NCI-H2081 treated with DMSO at 0.1 percent for 48 hours (cell line): ENCODE measurements at regions not wholly inside any gene's neighbourhood (a gene's known extent, or its start where the extent isn't known, plus 50 kb on each side); places are given as distances from the start of the nearest gene placed in this dataset.
"Not testable (repeated sequence)": the region's sequence is repeated elsewhere in the genome, so short reads cannot be mapped to it uniquely, and the experiment has no call there.

ENCODE experiments used
- DNase-seq: peaks from one replicate; lab custom pipeline; 2025; lab: John Stamatoyannopoulos, UW

DNA sequence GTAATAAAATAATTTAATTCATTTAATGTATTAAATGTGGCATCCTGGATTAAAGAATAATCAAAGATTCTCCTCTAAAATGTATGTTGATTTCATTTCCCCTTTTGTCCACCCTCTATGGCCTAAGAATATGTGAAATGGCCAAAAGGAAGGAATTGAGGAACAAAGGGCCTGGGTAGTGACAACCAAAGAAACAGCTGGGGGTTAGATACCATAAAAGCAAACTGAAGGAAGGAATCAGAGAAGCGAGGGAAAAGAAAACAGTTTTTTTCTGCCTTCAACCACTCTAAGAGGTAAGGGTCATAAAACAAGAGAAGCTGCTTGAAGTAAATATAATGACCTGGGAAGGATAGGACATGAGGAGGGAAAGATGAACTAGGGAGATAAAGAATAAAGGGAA, 139.3 kb downstream of the FAM76B start:
- DNase-seq, result no peak

DNA sequence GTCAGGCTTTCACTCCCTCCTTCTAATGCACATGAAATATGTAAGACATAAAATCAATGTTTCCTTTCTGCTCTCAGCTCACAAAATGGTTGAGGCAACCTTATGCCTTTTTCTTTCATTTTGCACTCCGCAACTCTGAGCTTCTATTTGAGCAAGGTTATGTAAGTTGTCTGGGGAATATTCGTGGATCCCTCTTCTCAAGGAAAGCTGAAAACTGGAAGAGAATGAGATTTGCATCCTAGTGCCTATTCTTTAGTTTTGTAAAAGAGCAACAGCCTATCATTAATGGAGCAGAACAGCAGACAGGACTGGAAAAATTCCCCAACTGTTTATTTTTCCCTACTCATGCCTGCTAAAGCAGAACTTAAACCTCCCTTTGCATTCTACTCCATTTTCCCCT, 141.7 kb downstream of the FAM76B start:
- DNase-seq, result no peak

DNA sequence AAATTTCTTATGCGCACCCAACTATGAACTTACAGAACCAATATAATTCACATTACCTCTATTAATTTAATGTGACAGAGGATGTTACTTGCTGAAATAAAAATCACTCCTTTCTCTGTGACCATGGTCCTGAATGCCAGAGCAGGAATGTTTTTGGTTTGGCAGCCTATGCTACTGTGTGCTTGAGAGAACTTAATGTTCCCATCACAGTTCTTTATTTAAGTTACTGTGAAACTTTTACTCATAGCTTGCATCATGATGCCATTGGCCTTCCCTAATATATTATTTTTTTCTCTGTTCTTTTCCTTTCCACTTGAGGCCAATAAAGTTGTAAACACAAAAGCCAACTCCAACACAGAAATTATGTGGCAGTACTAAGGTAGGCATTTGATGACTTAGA, 142.2 kb downstream of the FAM76B start:
- no peak for DNase-seq

DNA sequence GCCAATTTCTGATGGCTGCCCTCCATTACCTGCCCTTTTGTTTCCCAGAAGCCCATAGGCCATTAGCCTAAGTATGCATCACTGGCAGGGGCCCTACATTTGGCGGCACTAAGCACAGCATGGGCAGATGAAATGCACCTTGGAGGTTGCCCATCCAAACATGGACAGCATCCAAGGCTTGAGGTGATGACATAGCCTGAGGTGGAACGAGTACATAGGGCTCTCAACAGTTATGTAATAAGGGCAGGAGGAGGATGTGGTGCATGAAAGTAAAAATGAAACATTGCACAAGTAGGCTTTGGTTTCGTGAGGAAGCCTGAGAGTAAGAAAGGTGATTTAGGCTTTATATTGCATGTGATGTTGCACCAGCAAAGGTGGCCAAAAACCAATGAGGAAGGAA, 148.1 kb downstream of the FAM76B start:
- DNase-seq, result no peak

DNA sequence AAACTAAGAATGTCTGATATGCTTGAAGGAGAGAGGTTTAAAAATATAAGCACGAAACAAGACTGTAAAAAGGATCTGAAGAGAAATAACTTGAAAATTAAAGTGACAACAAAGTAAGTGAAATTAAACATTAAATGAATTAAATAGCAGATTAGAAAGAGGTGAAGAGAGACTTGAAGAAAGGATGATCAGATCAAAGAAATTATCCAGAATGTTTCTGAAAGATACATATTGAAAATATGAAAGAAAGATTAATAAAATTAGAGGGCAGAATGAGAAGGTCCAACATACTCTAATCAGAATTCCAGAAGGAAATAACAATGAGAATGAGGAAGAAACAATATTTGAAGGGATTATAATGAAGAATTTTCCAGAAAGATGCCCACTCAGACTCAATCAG, 151.1 kb downstream of the FAM76B start:
- no peak for DNase-seq

DNA sequence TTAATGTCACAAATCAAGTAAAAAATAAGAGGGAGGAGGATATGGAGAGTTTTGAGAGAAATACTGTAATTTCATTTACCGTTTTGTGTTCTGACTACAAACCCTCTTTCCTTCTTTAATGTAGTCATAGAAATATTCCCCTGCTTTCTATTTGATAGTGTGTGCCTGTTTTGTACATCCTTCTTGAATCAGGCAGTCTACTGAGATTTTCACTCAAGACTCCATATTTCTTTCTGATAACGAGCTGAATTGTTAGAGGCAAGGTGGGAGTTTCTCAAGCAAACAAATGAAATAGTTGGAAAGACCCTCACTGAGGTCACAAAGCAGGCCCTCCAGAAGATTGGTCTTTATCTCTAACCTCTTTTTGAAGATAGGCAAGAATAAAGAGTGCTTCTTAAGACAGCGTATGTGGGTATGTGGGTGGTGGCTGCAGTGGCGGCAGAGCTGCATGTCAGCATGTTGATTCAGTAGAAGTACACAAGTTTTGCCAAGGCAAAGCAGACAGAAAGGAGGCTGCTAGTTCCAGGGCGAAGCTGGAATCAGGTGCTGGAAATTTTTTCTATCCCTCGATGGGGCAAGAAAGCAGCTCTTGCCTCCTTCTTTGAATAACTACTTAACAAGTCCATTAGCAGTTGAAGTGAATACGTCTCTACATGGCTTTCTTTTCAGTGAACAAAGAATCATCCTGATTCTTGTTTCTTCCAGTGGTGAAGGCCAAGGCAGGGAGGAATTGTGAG, 164.2 kb downstream of the FAM76B start:
- no peak for DNase-seq

DNA sequence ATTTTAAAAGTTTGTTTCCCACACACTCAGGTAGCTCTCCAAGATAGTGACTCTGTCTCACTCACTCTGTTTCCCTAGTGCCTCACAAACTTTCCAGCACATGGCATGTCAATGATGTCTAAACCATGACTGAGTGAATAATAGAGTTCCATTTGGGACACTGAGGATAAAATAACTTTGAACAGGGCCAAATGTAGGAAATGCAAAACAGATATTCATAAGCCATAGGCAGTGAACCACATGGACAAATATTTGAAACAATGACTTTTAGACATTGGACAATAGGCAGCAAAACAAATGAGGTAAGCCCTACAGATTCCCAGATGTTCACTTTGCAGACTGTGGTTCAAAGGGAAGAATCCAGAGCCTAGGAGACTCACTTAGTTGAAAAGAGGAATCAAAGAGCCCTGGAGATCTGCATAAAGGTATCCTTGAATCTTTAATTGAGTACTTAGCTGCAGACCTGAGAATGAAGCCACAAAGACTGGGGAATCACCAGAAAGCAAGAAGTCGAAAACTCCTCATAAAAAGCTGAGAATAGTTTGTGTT, 173.3 kb downstream of the FAM76B start:
- no peak for DNase-seq

DNA sequence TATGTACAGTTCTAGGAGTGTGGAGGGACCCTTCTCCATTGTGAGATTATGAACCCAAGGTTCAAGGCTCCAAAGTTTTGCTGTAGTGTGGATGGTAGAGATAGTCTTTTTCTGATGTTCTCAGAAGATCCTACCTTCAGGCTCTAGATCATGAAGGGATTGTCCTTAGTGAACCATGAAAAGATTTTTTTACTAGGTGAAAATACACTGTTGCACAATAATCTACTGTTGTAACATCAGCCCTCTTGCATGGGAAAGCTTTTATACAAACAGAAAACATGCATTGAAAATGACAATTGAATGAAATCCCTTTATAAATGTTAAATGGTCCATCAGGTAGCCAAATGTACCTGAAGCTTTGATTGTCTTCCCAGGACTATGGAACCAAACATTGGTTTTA, 177.8 kb downstream of the FAM76B start:
- DNase-seq, result no peak

DNA sequence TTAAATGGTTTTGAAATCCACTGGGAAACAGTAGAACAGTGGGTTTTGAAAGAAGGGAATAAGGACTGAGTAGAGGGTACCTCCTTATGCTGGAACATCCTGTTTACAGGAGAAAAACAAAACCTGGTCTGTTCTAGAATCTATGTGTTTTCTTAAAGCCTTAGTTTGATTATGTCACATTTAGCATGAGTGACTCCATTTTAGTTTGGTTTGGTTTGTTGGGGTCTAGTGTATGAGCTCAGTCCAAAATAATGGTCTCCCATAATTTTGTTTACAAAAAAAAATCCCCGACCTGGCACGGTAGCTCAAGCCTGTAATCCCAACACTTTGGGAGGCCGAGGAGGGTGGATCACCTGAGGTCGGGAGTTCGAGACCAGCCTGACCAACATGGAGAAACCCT, 179.4 kb downstream of the FAM76B start:
- DNase-seq, result not testable (repeated sequence)

DNA sequence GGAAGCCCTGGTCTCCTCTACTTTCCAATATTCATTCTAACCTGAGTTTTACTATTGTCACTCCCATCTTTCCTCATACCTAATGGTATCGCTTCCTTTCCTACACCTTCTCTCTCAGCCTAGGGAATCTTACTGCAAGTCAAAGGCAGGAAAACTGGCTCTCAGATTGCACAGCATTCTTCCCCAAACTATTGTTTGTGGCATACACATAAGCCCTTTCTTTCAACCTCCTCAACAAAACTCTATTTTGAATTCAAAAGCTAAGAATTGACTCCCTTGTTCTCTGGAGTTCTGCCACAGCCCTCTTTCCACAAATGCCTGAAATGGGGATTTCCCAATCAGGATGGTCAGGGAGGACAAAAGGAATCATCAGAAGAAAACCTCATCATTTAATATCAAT, 181.5 kb downstream of the FAM76B start:
- DNase-seq, result no peak

DNA sequence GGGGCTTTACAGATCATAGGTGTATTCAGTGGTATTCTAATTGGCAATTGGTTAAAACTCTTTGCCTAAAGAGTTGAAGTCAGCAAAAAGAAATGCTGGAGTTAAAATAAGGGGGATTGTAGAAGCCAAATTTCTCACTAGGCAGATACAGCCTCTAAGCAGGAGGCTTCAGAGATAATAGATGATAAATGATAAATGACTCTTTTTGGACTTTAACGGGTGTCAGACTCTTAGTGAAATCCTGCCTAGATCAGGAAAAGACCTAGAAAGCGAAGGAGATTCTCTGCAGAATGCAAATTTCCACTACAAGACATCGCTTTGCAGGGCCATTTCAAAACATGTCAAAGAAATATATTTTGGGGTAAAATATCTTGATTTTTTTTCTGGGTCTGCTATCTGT, 182.8 kb downstream of the FAM76B start:
- DNase-seq, result no peak

DNA sequence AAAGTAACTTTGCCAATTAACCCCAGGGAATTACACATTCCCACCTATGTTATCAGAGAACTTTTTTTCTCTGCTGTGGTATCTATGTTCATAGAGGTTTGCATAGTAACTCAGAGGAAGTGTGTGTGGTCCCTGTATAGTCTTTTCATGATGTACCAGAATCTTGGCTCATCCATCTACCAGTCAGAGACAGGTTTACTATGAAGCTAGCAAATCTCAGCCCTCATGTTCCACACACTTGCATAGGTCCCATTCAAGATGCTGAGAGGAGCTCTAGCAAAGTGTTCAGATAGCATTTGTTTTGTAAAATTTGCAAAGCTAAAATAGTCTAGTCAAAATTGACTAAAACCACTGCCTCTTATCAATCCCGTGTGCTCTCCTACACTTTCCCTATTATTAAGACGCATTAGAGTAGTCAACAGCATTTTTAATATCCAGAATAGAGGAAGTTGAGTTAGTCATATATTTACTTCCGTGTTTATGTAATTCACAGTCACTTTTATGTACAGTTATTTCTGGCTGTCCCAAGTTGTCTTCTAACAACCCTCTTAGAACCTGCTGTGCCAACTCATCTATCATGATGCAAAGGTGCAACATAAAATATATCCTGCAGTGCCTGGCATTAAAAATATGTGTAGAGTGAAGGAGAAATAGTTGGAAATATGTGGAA, 184.2 kb downstream of the FAM76B start:
- no peak for DNase-seq

DNA sequence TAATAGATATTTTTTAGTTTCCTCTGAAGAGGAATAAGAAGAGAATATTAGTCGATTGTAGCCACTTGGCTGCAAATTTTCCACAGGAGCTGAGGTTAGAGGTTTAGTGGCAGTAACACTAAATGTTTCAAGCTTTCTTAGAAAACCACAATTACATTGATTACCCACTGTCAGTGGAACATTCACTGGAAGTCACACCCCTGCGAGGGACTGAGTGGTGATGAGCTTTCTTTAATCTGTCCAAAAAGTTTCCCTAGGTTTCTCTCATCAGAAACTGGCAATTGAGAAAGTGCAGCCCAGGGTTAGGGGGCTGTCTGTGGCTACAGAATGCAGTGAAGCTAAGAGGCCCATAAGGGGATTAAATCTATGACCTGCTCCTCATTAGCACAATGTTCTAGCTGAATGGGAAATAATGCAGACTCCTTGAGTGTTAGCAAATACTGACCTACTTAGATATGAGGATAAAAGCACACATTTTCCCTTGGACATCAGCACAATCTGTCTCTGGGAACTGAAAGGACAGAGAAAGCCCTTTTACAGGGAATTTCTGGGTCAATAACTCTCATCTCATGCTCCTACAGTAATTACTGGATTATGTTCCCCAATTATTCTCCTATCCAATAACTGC, 189.5 kb downstream of the FAM76B start:
- DNase-seq, result no peak

DNA sequence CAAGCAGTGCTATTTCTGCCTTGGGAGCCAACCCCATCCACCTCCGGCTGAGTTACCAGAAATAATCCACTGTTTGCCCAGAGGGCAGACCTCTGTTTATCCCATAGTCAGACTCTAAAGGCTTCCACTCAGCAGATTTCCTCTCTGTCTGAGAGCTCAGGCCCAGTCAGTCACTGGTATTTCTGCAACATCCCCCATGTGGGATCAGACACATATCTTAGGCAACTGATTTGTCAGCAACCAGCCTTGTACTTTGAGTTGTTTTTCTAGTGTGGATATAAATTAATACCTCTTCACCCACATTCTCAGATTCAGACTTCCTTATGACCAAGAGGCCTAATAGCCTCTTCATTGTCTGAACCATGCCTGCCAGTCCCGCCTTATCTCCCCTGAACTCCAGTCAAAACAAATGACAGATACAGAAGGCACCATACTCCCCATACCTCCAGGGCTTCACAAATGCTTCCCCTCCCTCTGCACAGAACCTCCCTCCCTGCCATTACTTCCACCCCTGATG, 193.6 kb downstream of the FAM76B start:
- no peak for DNase-seq

DNA sequence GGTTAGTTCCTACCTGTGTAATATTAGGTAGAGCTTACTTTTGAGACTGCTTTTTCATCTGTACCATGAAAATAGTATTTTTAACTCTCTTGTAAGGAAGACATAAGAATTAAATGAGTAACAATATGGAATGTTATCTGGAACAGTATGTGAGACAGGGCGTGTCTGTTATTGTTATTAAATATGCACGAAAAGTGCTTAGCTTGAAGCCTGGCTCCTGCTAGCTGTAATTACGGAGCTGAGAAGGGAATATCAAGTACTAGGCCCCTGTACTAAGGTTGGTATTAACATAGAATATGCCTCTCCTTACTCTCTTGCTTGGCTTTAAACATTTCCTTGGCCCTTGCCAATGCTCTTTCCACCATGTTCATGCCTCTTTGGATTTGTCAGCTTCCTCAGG, 194.0 kb downstream of the FAM76B start:
- DNase-seq, result no peak

DNA sequence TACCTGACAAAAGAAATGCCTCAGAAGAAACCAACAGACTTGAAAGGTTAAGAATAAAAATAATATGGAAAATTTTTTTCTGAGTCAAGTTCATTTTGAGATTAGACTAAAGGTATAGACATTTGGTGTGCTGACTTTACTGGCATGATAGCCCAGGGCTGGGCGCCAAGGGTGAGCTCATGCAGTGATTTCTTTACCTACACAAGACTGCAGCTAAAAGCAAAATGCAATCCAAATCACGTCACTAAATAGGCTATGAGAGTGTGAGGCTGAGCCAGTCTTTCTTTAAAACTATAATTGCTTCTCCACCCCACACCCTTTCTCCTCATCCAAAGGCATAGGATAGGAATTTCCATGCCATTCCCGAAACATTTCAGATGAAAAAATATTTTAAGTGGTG, 196.5 kb downstream of the FAM76B start:
- DNase-seq, result no peak

DNA sequence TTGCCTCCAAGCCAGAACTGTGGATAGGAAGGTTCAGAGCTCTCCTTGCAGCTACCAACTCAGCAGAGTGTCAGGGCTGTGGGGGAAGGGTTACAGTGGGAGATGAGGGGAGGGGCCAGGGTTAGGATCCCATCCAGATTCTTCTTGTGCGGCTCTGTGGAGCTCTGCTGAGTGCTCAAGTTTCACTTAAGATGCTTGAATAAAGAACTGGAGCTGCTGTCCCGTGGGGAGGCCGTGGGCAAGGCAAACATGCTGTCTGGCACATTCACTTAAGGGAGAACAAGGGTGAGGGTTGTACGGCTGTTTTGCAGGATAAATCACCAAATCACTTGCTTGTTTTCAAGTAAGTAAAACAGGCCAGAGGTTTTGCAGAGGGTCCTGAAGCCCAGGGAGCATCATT, 197.1 kb downstream of the FAM76B start:
- DNase-seq, result no peak

DNA sequence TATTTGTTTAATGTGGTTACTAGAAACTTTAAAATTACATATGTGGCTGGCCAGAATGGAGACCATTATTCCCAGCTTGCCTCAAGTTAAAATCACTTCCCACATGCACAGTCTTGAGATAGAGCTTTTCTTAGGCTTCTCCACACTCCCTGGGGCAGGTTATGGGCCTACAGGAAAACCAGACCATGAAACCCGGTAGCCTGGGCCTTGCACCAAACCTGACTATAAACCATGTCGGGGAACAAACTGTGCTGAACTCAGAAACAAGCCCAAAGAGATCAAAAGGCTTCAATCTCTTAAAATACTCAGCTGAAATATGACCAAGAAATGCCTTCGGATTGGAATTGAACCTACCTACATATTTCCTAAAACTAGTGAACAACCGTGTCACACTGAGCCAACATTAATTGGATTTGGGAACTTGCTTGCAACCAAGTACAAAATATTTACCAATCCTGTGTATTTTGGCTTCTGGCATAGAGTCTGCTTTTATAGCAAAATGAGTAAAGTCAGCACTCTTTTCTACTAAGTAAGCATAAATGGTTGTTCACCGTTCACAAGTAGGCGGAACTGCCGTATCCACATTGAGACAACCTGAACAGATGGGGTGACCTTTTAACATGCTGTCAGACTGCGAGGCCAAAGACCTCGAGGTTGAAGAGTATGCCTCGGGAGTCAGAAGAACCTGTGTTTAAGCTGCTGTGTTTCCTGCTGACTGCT, 199.5 kb downstream of the FAM76B start:
- no peak for DNase-seq

DNA sequence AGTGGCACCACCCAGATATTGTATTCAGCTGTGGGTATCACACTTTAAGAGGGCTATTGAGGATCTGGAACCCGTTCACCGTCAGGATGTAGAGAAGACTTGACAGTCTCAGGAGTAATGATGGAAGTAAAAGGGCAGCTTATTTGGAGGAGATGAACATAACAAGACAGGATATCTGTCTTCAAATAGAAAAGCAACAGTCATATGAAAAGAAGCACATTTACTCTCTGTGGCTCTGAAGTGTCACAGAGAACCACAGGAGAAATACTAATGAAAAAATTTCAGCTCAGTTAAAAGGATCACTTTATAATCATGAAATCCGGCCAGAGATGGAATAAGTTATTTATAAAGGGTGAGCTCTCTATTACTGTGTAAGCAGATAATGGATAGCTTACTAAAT, 200.8 kb downstream of the FAM76B start:
- no peak for DNase-seq

DNA sequence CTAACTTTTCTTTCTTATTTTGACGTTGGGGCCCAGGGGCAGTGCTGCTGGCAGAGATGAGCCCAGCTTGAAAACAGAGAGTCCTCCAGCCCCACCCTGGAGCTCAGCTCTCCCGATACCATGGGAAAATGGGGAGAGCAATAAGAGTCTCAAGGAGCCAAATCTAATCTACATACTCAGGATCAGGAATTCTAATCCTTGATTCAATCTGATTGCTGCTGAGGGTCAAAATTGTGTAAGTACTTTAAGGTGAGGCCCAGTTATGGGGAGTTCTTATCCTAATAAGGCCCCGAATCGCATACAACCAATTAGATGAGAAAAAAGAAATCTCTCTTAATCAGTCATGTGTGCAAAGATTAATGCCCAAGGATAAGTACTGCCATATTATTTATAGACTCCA, 202.9 kb downstream of the FAM76B start:
- DNase-seq, result no peak

DNA sequence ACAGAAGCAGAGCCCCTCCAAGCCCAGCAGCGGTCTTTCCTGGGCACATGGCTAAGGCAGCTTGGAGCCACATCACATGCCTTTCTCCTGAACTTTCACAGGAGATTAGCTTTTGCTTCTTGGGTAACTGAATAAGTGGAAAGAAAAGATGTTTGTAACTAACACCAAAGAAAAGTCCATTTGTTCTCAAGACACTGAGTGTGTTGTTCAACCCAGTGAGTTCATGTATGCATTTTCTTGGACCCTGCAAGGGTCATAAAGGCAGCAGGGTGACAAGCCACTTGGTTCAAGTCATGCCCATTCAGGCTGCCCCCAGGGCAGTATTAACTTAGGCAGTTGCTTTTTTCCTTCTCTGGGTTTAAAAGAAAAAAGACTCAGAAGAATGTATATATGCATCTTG, 203.4 kb downstream of the FAM76B start:
- no peak for DNase-seq

DNA sequence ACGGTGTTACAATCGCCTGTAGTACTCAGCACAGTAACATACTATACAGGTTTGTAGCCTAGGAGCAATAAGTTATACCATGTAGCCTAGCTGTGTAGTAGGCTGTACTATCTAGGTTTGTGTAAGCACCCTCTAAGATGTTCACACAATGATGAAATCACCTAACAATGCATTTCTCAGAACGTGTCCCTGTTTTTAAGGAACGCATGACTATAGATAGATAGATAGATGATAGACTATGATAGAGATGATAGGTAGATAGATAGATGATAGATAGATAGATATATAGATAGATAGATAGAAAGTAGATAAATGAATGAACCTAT, 203.9 kb downstream of the FAM76B start:
- DNase-seq, result no peak
